SK-N-MC (cell line): ENCODE measurements at regions not wholly inside any gene's neighbourhood (a gene's known extent, or its start where the extent isn't known, plus 50 kb on each side); places are given as distances from the start of the nearest gene placed in this dataset.

Source experiments
- EZH2 ChIP-seq: fragments of 200-600 bp; sonication (generic); IDR thresholded peaks from one replicate; pipeline ENCODE4 v1.6.1; 2017; ENCODE audit warnings: antibody characterized with exemption
- POLR2AphosphoS5 ChIP-seq: IDR thresholded peaks from 2 replicates; pipeline ENCODE4 v1.6.1; 2012; ENCODE audit warnings: mild to moderate bottlenecking, low read depth, low read length, borderline replicate concordance

- TF ChIP-seq POLR2AphosphoS5 (no peak), EZH2 (no peak)
These were observed 216.1 kb downstream of the FOXA2 start for GRCh38 chr20:22368235-22368634.
